NT2/D1 (cell line): ENCODE measurements at regions not wholly inside any gene's neighbourhood (a gene's known extent, or its start where the extent isn't known, plus 50 kb on each side); places are given as distances from the start of the nearest gene placed in this dataset.

Experiments used
- SUZ12 ChIP-seq: IDR thresholded peaks from 2 replicates; pipeline ENCODE4 v1.6.1; 2011; ENCODE audit not compliant: insufficient read length, insufficient read depth; ENCODE audit errors: extremely low read depth
- YY1 ChIP-seq: IDR thresholded peaks from 2 replicates; pipeline ENCODE4 v1.6.1; 2011; ENCODE audit not compliant: insufficient read length, insufficient read depth
- ZNF274 ChIP-seq: IDR thresholded peaks from 2 replicates; pipeline ENCODE4 v1.6.1; 2011; ENCODE audit warnings: mild to moderate bottlenecking, low read depth, low read length

DNA sequence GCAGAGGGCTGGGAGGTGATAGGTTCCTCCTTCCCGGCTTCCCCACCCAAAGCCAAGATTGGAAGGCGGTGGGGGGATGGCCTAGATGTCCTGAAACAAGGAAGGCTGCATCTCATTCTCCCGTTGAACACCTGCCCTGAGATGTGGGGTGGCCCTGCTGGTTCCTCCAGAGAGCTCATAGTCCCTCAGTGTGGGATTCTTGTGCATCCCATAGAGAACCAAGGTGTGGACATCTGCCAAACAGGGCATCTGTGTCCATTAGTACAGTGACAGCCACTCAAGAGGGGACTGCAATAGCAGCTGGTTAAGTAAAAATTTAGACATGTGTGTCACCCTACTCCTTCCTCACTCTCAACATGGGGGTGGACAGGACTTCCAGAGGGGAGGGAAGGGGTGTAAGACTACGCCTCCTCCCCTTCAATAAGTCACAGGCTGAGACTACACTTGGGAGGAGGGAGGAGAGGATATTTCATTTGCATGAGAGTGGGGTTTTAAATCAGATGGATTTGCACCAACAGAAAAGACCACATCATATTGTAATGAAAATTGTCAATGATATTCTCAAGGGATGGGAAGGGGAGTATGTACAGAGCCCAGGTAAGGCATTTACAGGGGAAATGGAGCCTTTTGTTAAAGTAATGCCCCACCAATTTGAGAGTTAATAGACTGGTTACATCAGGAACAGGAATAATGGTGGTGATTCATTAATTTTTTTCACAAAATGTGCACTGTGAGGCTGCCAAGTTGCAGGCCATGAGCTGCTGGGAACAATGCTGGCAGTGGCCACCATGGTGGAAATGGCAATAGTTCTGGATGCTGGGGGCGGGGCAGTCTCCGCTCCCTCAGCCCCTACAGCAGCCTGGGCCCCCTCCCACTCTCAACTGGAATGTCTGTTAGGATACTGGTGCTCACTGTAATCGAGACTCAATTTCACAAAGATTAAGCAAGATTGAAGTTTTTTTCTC, 80.6 kb downstream of the TEX51 start:
- TF ChIP-seq SUZ12 (no peak), ZNF274 (no peak), YY1 (no peak)
